ENCODE measurements at regions not wholly inside any gene's neighbourhood (a gene's known extent, or its start where the extent isn't known, plus 50 kb on each side); places are given as distances from the start of the nearest gene placed in this dataset.

GRCh38 chr5:155834271-155834975 is 492.5 kb upstream of the SGCD start:
- POLR2A ChIA-PET: no interaction called here

More at GRCh38 chr5:155834271-155834975, 492.5 kb upstream of the SGCD start:
- Histone ChIP-seq H3K36me3 (ENCODE audit: control insufficient read depth in 1 of 2, insufficient read depth in 2 of 2, low read length in 2 of 2) (no peaks in the 10 kb centered on the region), H3K9me3 (ENCODE audit: control insufficient read depth in 1 of 2, insufficient read depth in 1 of 2, low read depth in 1 of 2, low read length in 2 of 2) (peaks cover 0 to 4% of the 10 kb centered on the region in 2 experiments; a peak in 2 of 4 replicates), H4K20me1 (ENCODE audit: insufficient read depth) (no peaks in the 10 kb centered on the region), H3K79me2 (ENCODE audit: insufficient read depth, low read length) (no peaks in the 10 kb centered on the region), H2AFZ (ENCODE audit: low read depth, low read length, poor library complexity, severe bottlenecking) (no peak overlapping the region), H3K9ac (ENCODE audit: low read length) (no peak overlapping the region), H3K9me2 (ENCODE audit: insufficient read depth) (no peaks in the 10 kb centered on the region), H3K4me3 (replicated peaks in 1 of 2; ENCODE audit: low read depth in 1 of 2, low read length in 2 of 2) (no peak overlapping the region), H3K27ac (ENCODE audit: low read depth, low read length) (no peak overlapping the region), H3K4me2 (ENCODE audit: low read length) (no peak overlapping the region), H3K27me3 (ENCODE audit: insufficient read depth, low read length) (no peaks in the 10 kb centered on the region), H3K4me1 (ENCODE audit: control insufficient read depth in 1 of 2, insufficient read depth in 2 of 2, low read length in 2 of 2) (no peaks in the 10 kb centered on the region)
- ChIA-PET RAD21 (ENCODE audit: low non-redundant PET in 1 of 2, low total read pairs in 2 of 2, uncharacterized antibody in 2 of 2, unreplicated experiment in 2 of 2) (no interaction called here), CTCF (no interaction called here)
- TF ChIP-seq, protein P1, sequence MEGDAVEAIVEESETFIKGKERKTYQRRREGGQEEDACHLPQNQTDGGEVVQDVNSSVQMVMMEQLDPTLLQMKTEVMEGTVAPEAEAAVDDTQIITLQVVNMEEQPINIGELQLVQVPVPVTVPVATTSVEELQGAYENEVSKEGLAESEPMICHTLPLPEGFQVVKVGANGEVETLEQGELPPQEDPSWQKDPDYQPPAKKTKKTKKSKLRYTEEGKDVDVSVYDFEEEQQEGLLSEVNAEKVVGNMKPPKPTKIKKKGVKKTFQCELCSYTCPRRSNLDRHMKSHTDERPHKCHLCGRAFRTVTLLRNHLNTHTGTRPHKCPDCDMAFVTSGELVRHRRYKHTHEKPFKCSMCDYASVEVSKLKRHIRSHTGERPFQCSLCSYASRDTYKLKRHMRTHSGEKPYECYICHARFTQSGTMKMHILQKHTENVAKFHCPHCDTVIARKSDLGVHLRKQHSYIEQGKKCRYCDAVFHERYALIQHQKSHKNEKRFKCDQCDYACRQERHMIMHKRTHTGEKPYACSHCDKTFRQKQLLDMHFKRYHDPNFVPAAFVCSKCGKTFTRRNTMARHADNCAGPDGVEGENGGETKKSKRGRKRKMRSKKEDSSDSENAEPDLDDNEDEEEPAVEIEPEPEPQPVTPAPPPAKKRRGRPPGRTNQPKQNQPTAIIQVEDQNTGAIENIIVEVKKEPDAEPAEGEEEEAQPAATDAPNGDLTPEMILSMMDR (IDR thresholded peaks at IDR 0.05 in 2 of 3, conservative IDR thresholded peaks at IDR 0.05 in 1 of 3; ENCODE audit: borderline replicate concordance in 1 of 3, insufficient read depth in 1 of 3, low read depth in 2 of 3, low read length in 2 of 3): no peak
- TF ChIP-seq FOSL1 (IDR thresholded peaks at IDR 0.05; ENCODE audit: low read depth) (no peak), ZBTB33 (IDR thresholded peaks at IDR 0.05; ENCODE audit: extremely low read depth, insufficient replicate concordance, low read length) (no peak)
- ATAC-seq: no peak
- no peak for DNase-seq (ENCODE audit: low read depth, low spot score)
- intact Hi-C loops (cut with micrococcal nuclease): no loop called here
- no TSS peak for BruUV-seq (replicated peaks)
